NCI-H1694 treated with DMSO at 0.1 percent for 48 hours (cell line): ENCODE measurements at regions not wholly inside any gene's neighbourhood (a gene's known extent, or its start where the extent isn't known, plus 50 kb on each side); places are given as distances from the start of the nearest gene placed in this dataset.

Experiments used
- DNase-seq: peaks from one replicate; lab custom pipeline; 2025; lab: John Stamatoyannopoulos, UW

- DNase-seq = no peak
Measured at GRCh38 chr12:40557980-40558379, 134.3 kb upstream of the CNTN1 start.

GRCh38 chr12:40559865-40560264, 132.4 kb upstream of the CNTN1 start:
- no peak for DNase-seq

DNA sequence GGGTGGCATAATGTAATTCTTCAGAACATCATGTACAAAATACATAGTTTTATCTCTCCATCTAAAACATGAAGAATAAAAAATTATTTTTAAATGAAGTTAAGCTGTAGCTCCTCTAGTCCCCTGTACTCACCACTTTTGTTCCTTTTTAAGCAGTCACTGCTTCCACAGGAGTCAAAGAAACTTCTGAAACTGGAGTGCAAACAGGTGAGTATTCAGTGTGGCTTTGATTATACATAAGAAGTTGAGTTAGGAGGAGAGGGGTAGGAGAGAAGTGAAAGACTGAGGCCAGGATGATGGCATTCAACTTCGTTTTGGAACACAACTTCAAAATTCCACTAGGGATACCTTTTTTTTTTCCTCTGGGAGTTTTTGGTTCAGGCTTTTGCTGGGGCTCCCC, 131.4 kb upstream of the CNTN1 start:
- DNase-seq = no peak

DNA sequence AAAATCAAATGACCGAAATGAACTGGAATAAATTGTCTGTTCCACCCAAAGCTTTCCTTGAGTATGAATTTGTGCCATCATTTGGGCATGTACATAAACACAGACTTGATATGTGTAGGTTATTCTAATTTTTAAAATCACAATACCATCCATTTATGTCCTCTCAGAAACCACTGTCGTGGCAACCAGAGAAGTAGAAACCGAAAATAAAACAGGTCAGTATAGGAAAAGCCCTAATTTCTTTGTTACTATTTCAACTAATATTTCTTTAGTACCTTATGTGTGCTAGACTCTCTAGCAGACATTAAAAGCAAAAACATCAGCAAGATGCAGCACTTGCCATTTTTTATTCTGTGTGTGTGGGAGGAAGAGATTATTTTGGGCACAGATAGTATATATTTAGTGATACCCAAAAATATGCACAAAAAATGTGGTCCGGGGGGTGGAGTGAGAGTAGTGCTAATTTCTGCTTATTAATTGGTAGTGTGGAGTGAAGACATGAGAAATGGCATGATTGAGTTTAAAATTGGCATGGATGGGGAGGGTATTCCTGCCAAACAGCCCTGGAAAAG, 130.8 kb upstream of the CNTN1 start:
- no peak for DNase-seq

GRCh38 chr12:40565029-40565633, 127.1 kb upstream of the CNTN1 start:
- DNase-seq = peak; percentile 73

- DNase-seq = peak; percentile 3
Measured at GRCh38 chr12:40566271-40566670, 126.0 kb upstream of the CNTN1 start.

DNA sequence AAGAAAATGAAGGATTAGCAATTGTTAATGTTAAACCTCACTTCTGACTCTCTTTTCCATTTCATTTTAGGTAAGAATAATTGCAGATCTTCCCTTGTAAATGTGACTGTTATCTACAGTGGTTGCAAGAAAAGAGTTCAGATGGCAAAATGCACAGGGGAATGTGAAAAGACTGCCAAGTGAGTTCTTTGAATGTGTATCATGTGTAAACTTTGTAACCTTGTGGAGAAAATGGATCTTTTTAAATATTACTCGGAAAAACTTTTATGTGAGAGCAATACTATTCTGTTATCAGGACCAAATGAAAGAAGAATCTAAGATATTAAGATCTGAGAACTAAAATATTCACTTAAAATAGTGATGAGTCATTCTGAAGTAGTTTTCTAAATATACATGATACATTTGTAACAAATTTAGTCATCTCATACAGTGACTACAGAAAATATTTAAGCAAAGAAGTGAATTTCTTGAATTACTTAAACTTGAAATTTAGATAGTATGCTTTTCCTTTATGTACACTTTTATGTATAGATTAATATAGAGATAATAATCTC, 122.5 kb upstream of the CNTN1 start:
- DNase-seq = no peak

GRCh38 chr12:40573024-40573423, 119.2 kb upstream of the CNTN1 start:
- DNase-seq = no peak

- no peak for DNase-seq
Measured at GRCh38 chr12:40575987-40576386, 116.3 kb upstream of the CNTN1 start.

DNA sequence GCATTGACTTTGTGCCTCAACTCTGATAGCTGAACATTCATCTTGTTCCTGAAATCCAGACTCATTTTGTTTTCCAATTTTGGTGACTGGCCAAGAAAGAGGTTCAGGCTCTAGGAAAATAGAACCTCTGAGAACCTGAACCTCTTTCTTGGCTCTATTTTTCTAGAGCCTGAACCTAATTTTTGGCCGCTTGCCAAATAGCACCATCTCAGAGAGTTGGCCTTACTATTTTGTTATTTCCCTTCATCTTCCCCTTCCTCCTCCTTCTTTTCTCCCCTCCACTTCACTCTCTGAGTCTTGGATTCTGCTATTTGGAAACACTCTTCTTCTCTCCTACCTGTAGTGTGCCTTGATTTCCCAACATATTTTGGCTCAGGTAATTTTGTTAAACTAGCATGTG, 114.4 kb upstream of the CNTN1 start:
- no peak for DNase-seq

- DNase-seq = no peak
Measured at GRCh38 chr12:40579687-40580086, 112.6 kb upstream of the CNTN1 start.

DNA sequence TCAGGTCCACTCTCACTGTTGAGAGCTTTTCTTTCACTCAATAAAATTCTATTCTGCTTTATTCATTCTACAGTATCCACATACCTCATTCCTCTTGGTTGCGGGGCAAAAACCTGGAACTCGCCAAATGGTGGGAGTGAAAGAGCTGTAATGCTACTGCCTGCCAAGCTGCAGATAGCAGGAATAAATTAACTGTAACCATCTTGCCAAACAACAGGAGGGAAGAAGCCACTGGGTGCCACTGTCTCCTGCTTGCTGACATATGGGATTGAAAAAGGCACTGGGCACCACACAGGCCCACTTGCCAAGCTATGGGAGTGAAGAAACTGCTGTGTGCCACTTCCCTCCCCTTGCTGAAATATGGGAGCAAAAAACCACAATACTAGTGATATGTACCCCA, 111.9 kb upstream of the CNTN1 start:
- no peak for DNase-seq

DNA sequence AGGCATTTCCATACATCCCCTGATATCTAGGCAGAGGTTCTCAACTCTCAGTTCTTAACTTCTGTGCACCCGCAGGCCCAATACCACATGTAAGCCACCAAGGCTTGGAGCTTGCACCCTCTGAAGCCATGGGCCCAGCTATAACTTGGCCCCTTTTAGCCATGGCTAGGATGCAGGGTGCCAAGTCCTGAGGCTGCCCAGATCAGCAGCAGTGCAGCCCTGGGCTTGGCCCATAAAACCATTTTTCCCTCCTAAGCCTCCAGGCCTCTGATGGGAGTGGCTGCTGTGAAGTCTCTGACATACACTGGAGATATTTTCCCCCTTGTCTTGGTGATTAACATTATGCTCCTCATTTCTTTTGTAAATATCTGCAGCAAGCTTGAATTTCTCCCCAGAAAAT, 110.3 kb upstream of the CNTN1 start:
- DNase-seq = no peak

DNA sequence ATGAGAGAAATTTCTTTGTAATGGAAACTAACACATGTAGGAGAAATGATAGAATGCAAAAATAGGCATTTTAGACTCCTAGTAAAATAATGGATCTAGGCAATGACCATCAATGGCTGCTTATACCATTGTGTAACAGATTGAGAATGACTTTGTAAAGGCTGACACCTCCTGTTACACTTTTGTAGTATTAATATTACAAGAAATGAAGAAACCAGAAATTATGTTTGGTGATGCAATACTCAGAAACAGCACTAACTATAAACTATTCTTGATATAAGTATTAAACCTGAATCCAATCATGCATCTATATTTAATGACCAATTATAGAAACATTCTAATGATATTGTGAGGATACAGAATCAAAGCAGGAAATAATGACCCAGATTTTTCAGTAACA, 108.5 kb upstream of the CNTN1 start:
- DNase-seq = no peak

GRCh38 chr12:40584763-40585162, 107.5 kb upstream of the CNTN1 start:
- no peak for DNase-seq

DNA sequence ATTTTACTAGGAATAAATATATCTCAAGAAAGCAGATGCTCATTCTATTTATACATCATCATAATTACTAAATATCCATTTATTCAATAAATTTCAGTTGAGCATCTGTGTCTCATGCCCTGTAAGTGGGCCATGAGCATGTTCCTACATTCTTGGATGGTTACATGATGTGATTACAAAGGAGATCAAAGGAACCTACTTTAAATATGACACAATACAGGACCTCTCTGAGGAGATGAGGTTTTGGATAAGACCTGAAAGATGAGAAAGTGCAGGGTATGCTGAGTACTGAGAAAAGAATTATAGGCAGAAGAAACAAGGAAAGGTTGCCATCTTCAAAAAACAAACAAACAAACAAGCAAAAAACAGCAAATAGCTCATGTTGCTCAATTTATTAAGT, 105.4 kb upstream of the CNTN1 start:
- no peak for DNase-seq

DNA sequence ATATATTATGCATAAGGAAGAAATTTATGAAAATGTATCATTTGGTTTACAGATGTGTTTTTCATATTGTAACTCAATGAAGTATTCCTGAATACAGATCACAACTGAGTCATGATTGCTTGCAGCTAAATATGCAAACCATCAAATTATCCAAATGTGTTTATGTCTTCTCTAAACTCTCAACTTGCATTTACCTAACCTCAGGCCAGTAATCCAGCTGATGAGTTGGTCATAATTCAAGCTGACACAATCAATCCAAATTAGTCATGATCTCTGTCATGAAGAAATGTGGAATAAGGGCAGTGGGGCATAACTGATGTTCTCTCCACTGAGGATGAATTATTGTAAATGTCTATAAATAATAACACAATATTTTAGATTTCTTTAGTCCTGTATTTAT, 104.8 kb upstream of the CNTN1 start:
- no peak for DNase-seq

- no peak for DNase-seq
Measured at GRCh38 chr12:40587970-40588369, 104.3 kb upstream of the CNTN1 start.

- no peak for DNase-seq
Measured at GRCh38 chr12:40597133-40597532, 95.1 kb upstream of the CNTN1 start.

DNA sequence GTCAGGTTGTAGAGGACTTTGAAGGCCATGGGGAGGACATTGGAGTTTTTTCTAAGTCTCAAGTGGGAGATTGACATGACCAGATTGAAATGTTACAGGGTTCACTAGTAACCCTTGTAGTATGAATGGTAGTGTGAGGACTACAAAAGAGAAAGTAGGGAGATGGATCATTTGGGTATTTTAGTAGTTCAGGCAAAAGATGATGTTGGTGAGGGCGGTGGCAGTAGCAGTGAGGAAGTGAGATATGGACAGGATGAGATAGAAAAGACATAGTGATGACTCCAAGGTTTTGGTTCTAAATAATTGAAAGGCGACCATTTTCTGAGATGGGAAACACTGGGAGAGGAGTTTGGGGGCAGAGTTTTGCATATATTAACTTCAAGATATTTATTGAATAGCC, 94.2 kb upstream of the CNTN1 start:
- DNase-seq = no peak

- DNase-seq = no peak
Measured at GRCh38 chr12:40602562-40602961, 89.7 kb upstream of the CNTN1 start.

DNA sequence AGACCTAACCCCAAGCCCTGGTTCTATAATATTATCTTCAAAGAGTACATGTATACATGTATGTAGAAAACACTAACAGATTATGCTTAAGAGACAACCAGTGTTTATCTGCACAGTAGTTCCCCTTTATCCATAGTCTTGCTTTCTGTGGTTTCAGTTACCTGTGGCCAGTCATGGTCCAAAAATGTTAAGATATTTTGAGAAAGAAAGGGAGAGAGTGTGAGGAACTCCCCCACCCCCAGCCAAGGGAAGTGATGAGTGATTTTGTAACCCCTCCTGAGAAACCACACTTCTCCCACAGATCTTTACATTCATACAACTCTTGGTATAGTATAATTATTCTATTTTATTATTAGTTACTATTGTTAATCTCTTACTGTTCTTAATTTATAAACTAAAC, 77.3 kb upstream of the CNTN1 start:
- DNase-seq = no peak

- no peak for DNase-seq
Measured at GRCh38 chr12:40615590-40615989, 76.6 kb upstream of the CNTN1 start.

DNA sequence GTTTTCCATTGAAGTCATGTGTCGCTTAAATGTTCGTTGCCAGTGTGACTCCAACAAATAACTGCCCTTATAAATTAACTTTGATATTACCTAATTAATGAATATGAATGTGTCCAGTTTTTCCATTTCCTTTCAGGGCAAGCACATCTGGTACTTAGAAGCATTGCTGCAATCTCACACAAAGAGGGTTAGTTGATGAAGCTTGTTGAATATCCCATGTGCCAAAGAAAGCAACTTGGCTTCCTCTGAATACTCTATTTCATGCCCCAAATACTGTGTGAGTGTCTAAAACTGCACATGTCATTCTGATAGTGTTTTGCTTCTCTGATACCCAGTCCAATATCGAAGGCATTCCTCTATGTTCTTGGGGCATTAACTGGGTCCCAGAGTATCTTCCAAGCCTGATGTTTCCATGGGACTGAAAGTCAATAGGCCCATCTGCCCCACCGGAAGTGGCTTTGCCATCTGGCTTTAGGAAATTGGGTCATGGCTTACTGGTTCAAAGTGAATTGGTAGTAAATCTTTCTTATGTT, 75.8 kb upstream of the CNTN1 start:
- no peak for DNase-seq
